GM18517 (cell line): ENCODE measurements at regions not wholly inside any gene's neighbourhood (a gene's known extent, or its start where the extent isn't known, plus 50 kb on each side); places are given as distances from the start of the nearest gene placed in this dataset.

Experiments
- ATAC-seq: cut with Tn5 transposase; IDR thresholded peaks from one replicate; pipeline ENCODE4 v1.9.1; 2021; ENCODE audit warnings: mild to moderate bottlenecking, moderate library complexity; ENCODE audit not compliant: unreplicated experiment

DNA sequence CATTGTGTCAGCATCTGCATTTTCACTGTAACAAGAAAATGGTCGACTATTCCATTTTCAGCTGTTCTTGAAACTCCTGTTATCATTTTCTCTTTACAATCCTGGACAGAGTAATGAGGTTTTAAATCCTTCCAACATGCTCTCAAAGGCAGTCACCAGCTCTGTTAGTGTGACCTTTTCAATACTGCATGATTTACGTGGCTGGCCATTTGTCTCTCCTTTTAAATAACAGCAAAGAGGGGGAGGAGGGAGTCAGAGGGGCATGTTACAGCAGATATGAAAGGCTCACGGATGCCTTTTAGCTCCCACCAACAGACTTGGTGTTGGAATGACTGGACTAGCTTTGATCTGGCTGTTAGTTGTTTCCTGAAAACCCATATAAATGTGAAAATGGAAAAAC is 1251.2 kb downstream of the AACS start:
- no peak for ATAC-seq

DNA sequence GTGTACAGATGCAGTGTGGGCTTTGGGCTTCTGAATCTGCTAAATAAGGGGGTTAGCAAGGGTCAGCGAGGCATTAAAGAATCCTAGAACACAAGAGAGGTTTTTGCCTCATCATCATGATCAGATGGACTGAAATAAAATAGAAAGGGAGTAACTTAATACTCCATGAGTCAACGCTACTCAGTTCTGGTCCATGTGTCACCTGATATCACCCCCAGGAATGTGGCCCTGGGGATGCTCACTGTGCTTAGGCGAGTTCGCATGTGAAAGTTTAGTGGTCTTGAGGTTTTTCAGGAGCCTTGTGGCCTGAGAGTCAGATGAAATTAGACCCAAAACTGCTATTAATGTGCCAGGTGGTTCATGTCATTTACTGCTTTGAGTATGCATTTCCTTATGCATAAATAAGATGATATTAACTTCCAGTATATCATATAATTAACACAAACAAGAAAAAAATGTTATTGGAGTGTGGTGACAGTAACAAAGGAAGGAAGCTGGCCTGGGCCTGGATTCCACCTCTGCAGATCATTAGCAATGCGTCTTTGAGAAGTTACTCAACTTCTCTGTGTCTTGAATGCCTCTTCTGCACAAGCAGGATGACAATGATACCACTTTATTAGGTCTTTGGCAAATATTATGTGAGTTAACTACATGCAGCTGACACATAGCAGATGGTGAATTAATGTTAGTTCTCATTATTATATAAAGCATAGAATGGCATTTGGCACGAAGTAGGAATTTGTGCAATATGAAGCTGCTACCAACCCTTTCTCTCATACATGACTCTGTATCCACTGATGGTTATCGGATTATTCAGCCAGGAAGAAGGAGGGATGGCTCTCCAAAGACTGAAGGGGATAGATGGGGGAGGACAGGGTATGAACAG is 1272.6 kb downstream of the AACS start:
- ATAC-seq, result no peak

DNA sequence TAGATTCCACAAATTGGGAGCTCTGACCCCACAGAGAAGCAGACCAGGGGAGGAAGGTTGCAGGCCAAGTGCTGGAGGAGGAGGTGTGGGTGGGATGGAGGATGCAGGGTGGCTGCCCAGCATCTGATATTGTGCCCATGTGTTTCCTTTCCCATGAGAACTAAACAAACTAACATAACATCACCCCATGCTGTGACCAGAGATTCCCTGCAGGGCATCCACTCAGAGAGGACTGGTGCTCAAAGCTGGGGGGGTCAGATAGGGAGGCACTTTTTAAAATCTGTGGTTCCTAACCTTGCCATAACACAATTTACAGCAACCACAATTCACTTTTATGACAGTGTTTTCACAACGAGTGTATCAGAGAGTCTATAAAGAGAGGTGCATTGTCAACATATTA is 1277.6 kb downstream of the AACS start:
- ATAC-seq, result no peak

DNA sequence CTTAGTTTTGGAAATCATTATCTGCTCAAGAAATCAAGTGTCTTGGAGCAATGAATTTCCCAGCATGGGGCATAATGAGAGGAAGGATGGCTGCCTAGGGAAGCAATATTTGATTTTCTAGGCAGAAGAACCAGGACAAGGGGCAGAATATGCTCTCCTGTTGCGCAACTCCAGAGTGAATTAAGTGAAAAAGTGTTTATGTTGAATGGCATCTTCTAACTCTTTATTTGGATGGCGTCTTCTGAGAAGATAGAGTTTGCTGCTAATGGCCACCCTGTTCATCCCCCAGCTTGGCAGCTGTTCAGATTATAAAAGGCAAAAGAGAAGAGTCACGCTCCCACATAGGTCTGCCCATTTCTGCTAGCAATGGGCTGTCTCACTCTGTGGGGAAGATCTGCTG is 1278.1 kb downstream of the AACS start:
- ATAC-seq, result no peak

DNA sequence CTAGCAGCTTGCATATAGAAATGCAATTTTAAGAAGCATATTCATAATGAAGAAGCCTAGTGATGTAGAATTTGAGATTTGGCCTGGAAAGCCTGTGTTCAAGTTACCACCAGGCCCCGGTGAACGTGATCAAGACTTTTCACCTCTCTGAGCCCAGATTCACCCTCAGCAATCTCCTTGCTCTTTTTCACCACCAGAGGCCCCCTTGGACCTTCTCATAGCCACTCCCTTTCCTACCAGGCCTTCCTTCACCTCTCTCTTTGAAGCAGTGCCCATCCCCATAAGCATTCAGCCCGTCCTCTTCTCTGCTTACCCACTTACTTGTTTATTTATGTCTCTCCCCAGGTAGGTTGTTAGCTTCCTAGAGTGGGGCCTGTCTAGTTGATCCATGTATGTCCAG is 1280.9 kb downstream of the AACS start:
- ATAC-seq, result no peak

DNA sequence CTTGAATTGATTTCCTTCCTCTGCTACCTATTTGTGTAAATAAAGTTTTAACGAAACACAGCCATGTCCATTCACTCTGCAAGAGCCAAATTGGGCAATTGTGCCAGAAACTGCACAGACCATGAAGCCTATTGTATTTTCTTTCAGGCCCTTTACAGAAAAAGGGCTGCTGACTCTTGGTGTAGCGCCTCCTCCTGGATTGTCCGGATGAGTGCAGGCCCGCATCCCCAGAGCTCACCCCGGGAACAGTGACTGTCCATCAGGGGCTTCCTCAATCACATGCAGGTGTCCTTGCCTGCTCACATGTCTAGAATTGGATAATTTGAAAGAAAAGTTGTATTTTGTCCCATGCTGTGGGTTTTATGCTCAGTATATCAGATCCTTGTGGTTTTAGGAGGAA is 1282.2 kb downstream of the AACS start:
- no peak for ATAC-seq

DNA sequence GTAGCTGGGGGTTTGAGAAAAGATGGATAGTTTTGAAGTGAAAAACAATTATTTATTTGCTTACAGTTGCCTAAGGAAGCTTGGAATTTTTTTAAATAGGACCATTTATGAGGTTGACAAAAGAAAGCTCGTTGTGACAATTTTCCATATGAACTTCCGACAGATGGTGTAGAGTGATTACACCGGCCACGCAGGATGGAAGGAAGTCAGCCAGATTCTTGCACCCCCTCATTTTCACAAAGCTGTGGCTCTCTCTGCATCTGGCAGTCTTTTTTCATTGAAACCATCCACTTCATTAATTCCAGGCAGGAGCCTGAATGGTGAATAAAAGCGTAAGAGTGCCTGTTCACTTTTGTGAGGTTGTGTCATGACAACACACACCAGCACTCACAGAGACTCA is 1284.1 kb downstream of the AACS start:
- no peak for ATAC-seq

DNA sequence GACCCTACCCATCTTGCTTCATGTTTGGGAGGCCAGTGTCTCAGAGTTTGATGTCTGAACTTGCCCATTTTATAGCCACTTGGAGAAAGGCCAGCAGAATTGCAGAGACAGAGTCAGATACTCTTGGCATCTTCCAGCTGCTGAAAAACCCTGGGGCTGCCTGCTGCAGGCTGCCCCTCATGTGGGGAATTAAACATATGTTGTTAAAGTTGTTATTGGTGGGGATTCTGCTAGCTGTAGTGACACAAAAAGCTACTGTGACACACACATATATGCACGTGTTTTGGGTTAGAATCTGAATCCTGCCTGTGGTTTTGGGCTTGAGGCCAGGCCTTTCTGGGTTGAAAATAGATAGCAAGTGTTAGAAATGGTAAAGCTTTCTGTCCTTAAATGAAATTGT is 1288.4 kb downstream of the AACS start:
- ATAC-seq, result no peak

DNA sequence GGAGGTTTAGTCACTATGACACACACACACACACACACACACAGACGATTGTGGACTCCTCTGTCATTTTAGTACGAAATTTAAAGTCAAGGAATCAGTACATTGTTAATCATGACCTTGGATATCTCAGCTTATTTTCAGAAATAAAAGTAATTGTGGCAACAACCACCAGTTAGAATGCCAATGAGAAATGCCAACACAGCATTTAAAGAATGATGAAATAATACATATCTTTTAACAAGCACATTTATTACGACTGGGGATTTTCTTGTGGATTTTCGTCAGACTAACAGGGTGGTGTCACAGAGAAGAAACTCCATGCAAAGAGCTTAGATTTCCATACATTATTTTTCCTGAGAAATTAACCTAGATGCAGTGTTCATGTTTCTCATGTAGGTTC is 1289.4 kb downstream of the AACS start:
- ATAC-seq, result no peak

DNA sequence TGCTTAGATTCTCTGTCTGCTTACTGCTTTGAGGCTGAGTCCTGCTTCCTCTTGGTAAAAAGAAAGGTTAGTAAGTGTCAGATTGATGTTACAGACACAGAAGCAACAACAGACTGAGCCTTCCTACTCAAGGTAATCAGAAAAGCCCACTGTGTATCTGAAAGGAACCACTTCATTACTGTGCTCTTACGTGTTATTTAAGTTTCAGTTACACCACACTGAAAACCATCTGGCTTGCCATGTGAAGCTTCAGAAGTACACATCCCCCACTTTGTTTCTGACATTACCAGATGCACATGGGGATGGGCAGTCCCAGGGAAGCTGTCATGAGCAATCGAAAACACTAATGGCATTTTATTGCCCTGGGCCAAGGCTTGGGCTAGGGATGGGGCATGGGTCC is 1290.1 kb downstream of the AACS start:
- ATAC-seq, result no peak

DNA sequence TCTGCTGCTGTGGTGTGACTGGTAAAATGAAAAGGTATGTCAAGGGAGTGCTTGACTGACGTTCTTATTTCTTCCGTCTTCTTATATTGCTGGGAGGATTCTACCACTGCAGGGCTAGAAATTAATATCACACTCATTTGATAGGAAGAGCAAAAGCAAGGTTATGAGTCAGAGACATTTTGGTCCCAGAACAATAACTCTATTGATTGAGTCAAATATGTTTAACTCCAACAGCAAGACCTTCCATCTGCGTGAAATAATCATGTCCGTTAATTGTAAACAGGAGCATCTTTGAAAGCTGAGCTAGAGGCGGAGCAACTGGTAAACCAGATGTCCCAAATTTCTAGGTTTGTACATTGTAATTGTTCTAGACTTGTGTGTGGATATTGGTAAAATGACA is 1293.6 kb downstream of the AACS start:
- no peak for ATAC-seq

DNA sequence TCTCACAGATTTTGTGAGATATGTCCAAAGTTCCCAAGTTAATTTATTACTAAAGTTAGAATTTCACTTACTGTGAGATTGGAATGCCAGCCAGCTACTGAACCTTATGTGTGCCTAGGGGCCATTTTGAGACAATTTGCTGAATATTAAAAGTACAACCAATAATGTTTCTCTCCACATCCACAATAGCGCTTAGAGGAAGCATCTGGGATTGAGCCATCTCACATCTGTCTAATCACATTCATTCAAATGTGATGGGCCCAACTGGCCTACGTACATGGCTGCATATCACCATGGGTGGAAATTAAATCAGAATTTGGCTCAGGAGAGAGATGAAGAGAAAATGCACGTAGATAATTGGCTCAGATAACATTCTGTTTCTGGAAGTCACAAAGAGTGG is 1294.0 kb downstream of the AACS start:
- no peak for ATAC-seq

DNA sequence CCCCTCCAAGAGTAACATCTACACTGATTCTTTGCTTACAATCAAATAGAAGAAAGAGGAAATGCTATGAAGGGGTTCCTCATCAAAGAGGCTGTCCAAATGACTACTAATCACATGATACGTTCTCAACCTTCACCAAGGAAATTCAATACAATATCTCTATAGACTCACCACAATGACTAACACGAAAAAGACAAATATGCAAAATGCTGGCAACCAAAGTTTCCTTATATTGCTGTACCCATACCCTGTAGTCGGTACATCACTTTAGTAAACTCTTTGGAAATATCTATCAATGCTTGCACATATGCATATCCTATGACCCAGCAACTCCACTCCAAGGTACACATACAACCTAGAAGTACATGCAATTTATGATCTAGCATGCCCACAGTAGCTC is 1296.6 kb downstream of the AACS start:
- no peak for ATAC-seq

DNA sequence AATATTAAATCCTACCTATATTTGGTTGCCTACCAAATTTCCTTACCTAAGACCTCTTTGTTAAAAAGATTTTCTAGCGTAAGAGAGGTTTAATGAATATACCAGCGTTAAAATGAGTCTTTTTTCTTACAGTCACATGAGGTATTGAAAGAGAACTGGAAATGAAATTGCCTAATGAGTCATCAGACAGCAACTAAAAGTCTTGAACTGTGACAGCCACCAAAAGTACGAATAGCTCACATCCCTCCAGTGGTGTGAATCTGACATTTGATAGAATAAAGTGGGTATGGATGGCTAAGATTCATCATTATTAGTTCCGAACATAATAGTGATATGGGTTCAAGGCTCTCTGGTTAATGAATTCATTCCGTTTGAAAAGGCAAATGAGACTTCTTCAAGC is 1297.3 kb downstream of the AACS start:
- ATAC-seq, result no peak

DNA sequence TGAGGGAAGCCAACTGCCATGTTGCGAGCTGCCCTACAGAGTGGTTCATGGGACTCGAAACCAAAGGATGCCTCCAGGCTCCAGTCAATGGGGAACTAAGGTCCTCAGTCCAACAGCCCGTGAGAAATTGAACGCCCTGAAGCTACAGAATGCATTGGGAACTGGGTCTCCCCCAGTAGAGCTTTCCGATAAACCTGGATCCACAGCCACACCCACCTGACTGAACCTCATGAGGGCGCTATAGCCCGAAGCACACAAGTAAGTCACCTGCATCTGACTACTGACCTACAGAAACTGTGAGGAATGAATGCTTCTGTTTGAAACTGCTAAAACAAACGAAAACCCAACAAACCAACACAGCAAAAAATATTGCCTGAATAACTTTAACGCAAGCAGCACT is 1297.7 kb downstream of the AACS start:
- ATAC-seq, result no peak

DNA sequence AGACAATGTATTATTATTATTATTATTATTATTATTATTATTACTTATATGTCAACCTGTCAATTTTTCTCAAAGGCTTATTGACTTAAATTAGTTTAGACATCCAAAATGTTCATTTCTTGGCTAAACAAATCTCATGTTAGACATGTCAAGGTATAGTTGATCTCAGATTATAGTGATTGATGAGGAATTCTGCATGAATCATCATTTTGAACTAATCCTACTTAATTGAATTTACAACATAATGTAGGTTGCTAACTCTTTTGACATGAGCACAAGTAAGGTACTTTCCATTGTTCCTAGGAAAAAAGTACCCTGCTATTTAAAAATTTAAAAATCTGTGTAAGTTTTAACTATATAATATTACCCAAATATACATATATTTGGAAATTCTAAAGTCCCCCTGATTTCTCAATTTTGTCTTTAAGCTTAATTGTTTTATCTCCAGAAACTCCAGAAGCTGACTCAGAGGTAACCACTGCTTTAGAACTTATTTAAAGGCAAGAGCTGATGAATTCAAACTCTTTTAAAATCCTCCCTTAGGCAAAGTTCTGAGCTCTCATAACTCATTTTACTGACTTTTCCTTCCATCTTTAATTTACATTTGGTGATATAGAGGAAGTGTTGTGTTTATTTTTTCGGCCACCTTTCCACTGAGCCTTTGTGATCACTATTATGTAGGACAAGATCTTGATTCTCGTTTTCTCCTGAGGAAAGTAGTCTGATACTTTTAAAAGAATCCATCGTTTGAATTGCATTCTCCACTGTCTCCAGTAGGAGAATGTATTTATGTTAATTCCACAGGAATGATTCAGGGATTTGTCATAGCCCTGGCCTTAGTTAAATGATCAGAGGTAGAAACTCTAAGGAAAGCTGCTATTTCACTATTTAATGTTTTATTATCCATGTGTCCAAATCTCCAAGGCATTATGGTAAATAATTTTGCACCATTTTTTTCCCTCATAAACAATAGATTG is 1304.5 kb downstream of the AACS start:
- ATAC-seq, result no peak

DNA sequence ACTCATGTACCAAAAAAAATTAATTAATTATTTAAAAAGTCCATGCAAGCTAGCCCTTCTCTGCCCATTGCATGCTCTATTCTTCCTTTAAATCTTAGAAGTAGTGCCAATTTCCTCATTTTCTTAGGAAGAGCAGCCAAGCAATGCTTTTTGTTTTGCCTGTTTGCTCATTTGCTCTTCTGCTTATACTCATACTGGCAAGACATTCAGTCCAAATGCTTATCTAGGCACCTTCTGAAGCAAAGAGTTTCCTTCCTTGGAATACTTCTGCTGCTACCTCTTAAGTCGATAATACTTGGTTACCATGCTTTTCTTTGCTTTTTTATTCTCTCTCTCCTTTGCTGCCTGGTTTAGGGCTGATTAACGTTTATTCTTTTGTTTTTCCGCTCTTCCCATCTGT is 1318.3 kb downstream of the AACS start:
- ATAC-seq, result no peak

DNA sequence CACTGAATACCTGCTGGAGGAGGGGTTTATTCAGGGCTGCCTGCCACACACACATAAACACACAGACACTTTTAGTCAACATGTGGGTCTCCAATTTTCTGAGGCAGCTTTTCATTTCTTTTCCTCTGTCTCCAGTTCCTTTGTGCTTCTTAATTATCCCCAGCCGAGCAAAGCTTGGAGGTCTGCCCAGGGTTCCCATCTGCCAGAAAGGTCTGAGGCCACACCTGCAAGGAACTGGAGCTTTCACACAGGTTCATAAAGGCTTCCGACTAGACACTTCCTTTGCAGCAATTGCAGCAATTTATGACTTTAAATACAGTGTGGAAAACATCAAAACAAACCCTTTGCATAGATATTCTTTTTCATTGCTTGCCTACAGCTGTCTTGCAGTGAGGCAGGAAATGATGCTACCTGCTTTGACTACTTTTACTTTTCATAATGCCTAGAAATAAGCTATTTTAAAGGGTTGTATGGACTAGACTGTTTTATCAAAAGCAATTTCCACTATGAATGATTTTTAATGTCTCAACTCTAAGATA is 1318.9 kb downstream of the AACS start:
- ATAC-seq, result no peak

DNA sequence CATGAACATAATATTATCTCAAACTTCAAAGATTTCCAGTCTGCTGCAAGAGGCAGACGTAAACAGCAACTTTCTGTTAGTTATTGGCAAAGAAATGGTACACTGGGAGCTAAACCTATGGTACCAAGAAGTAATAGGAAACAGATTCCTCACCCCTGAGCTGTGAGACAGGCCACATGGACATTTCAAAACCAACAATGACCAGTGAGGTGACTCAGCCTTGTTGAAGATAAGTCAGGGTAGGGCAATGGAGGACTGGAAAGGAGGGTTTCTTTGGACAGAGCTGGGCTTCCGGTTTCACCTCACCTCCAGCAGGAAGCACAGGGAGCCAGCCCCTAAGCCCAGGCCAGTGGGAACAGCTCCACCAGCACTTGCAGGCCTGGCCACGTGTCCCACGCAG is 1320.5 kb downstream of the AACS start:
- ATAC-seq, result no peak

DNA sequence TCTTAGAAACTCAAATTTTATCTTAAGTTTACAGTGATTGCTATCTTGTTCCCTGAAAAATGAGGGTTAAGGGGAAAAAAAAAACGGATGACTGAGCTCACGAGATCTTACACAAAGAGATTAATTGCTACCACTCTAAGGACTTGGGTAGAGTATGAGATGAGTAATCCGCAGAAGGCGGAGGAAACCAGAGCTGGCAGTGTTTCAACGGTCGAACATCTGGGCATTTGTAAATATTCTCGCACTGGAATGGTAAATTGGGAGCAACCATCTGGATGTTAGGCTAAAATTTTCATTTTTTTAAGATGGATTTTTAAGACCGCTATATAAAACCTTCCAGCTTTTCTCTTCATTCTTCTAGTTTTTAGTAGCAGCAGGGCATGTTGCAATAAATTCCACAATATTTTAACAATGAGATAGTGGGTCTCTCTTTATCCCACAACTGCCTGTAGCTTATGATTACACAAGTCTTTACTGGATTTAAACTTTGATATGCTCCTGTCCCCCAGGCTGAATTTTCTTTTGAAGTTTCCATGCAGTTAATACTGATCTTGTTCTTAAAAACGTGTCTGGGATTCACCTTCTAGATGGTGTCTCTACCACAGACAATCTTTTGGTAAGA is 1324.1 kb downstream of the AACS start:
- ATAC-seq, result no peak

DNA sequence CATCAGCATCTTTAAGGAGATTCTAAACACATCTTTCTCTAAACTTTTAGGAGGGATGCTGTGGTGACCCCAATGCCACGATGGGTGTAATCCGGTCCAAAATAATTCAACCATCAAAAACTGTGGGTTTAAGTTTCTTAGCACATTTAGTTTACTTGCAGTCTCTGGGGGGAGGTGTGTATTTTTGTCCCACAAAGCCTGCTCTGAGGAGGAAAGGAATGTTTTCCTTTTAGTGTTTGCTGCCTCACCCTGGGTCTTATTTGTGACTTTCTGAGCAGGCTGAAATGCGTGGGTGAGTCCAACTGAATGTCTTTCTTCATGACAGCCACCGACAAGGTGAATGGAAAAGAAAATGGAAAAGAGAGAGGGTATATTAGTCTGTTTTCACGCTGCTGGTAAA is 1324.7 kb downstream of the AACS start:
- ATAC-seq, result no peak
